Stimulated activated CD8-positive, alpha-beta memory T cell treated with anti-CD3 and anti-CD28 coated beads, Interleukin-4, amount 100 ng/mL, for 48 hours (primary cell): ENCODE measurements at regions not wholly inside any gene's neighbourhood (a gene's known extent, or its start where the extent isn't known, plus 50 kb on each side); places are given as distances from the start of the nearest gene placed in this dataset.

Source experiments
- DNase-seq: peaks from one replicate; pipeline ENCODE4 v3.0.0-alpha.2; 2020

- DNase-seq = no peak
Observed at GRCh38 chr13:109976206-109976997, 190.0 kb upstream of the IRS2 start.

- DNase-seq = no peak
Observed at GRCh38 chr13:109974354-109974753, 188.0 kb upstream of the IRS2 start.

GRCh38 chr13:109973279-109973678, 186.9 kb upstream of the IRS2 start:
- no peak for DNase-seq

- no peak for DNase-seq
Observed at GRCh38 chr13:109971456-109972090, 185.2 kb upstream of the IRS2 start.

- no peak for DNase-seq
Observed at GRCh38 chr13:109971006-109971405, 184.6 kb upstream of the IRS2 start.

DNA sequence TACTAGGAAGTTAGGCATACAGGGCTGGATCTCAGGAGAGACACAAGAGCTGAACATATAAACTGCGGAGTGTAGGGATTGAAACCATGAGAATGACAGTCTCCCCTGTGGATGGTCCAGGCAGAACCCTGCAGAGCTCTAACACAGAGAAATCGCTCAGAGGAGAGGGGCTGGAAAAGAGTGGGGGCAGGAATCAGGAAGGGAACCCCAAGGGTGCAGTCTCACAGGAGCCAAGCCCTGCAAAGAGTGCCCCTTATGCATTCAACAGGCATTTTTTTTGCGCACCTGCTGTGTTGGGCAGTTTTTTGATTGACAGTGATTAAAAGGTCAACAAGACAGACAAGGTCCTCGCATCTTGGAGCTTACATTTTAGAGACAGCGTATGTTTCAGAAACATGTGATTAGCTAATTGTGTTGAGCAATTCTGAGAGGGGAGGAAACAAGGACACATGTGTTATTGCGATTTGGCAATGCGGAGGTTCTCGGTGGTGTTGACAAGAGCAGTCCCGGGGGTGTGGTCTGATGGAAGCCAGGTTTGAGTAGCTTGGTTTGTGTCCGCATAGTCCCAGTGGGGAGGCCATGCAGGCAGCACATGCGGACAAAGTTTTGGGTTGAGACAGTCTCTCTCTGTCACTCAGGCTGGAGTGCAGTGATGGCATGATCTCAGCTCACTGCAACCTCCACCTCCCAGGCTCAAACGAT, 182.6 kb upstream of the IRS2 start:
- DNase-seq = no peak

GRCh38 chr13:109963960-109964563, 177.7 kb upstream of the IRS2 start:
- no peak for DNase-seq

- no peak for DNase-seq
Observed at GRCh38 chr13:109963384-109963783, 177.0 kb upstream of the IRS2 start.

DNA sequence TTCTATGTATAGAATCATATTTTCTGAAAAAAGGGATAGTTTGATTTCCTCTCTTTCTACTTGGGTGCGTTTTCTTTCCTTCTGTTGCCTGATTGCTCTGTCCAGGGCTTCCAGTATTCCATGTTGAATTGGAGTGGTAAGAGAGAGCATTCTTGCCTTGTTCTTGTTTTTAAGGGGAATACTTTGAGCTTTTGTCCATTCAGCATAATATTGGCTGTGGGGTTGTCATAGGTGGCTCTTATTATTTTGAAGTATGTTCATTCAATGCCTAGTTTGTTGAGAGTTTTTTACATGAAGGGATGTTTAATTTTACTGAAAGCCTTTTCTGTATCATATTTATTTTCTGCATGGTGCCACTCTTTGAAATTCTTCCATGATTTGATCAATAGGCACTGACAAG, 173.5 kb upstream of the IRS2 start:
- DNase-seq = no peak

GRCh38 chr13:109957875-109958274, 171.5 kb upstream of the IRS2 start:
- no peak for DNase-seq

- DNase-seq = no peak
Observed at GRCh38 chr13:109955598-109955997, 169.2 kb upstream of the IRS2 start.

DNA sequence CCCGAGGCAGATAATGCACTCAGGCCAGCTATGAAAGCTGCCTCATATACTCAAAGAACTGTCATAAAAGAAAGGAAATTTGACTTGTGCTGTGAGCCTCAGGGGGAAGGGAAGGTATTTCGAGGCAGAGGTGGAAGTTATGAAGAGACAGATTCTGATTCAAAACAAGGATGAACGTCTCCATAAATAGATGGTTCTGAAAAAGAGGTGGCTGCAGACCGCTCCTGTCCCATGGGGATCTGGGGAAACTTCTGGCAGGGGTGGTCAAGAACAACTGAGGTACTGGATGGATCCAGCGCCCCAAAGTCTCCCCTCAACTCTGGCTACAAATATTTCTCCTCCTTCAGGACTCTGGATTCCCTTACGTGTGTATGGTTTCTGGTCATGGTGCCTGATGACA, 168.1 kb upstream of the IRS2 start:
- DNase-seq = no peak

DNA sequence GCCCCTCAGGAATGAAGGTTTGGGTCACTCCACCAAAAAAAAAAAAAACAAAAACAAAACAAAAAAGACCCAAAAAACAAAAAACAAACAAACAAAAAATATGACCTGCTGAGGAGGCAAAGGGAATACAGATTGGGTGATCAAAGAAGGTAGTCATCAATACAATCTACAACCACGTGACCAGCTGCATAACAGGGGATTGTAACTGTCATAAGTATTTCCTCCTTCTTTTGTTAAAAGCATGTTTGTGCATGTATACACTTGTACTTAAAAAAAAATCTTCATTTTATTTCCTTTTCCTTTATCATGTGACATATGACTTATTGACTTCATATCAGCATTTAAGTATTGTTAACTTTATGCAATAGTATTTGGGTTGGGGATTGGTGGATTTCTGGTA, 165.1 kb upstream of the IRS2 start:
- DNase-seq = no peak

DNA sequence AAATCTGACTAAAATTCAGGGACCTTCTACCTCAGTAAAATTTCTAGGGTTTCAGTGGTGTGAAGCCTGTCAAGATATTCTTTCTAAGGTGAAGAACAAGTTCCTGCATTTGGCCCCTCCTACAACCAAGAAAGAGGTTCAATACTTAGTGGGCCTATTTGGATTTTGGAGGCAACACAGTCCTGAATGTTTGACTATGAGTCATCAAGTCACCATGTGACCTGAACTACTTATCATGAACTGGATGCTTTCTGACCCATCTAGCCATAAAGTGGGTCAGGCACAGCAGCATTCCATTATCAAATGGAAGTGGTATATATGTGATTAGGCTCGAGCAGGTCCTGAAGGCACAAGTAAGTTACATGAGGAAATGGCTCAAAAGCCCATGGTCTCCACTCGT, 163.0 kb upstream of the IRS2 start:
- DNase-seq = no peak

- DNase-seq = no peak
Observed at GRCh38 chr13:109947006-109947405, 160.6 kb upstream of the IRS2 start.

GRCh38 chr13:109945206-109945960, 159.0 kb upstream of the IRS2 start:
- no peak for DNase-seq

- DNase-seq = no peak
Observed at GRCh38 chr13:109941951-109942350, 155.6 kb upstream of the IRS2 start.

DNA sequence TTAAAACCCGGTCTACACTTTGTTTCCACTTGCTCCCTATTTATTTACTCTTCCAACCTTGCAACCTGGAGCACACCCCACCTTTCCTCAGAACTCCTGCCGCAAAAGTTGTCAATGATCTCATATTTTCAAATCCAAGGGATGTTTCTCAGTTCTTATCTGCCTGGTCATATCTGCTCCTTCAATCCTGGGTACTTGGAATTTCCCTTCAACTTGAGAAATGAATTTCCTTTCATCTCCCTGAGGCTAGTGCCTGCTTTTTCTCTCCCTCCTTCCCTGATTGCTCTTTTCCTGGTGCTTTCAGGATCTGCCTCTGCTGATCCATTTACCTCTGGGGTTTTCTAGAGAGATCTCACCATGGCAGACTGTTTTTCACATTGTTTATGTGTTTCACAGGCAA, 154.8 kb upstream of the IRS2 start:
- DNase-seq = no peak

DNA sequence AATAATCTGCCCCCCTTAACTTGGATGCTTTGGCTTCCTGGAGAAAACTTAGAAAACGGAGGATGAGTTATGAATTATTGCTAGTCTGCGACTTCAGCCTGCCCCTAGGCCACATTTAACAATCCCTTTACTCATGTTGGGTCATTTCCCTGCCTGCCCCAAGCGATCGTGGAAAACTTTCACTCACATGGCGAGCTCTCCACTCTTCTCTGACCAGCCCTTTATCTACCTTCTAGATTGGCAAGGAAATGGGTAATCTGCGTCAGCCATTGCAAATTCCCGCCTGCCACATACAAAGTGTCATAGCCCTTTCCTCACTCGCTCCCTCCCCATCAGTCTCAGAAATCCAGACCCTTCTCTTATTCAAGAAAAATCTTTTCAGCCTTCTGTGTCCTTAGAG, 154.3 kb upstream of the IRS2 start:
- no peak for DNase-seq

DNA sequence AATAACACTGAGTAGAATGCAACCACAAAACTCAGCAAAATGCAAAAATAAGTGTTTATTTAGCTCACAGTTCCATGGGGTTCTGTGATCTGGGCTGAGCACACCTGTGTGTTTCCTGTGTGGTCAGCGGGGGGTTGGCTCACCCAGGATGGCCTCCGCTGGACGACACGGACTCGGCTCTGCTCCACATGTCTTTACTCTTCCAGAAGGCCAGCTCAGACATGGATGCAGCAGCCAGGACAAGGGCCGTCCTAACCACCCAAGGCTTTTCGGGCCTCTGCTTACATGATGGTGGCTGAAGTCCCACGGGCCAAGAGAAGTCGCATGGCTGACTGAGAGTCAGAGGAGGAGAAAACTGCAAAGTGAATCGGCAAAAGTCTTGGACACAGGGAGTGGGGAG, 153.5 kb upstream of the IRS2 start:
- DNase-seq = no peak

DNA sequence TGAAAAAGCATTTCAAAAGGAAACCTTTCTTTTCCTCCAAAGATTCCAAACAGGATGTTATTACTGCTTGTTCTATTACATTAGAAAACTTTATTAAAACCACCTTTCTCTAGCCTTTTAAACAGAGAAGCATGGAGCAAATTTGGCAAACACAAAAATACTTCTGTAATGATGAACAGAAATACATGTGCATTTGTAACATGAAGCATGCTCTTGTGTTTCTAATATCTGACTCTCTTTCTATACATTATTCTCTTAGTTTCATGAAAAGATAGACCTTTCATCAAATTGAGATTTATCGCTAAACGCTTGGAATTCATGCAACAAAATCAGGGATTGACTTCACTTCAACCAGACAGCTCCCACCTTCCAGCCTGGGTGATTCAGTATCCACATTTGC, 152.8 kb upstream of the IRS2 start:
- DNase-seq = no peak

DNA sequence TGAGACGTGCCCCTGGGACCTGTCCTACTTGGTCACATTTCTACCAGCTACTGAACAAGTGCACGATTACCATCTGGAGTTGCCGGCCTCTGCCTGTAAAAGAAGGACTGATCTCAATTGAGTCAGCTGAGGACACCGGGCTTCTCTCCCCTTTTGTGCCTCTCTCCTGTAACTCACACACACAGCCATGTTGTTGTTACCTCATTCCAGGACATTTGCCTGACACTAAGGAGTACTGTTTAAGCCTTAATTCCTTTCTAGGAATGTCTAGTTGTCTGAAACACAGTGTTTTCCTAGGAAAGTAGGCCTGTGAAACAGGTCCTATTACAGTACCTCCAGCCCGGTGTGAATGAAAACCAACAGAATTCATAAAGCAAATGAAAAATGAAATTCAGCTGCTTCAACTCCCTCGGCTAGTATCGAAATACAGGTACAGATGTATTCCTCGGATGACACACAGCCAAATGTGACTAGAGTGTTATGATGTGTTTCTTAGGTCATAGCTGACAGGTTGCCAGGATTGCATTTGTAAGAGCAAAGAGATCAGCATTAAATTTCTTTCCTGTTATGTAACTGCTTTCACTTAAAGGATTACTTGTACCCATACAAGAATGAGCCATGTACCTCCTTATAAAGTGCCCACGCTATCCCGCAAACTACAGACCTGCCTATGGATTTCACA, 152.0 kb upstream of the IRS2 start:
- DNase-seq = no peak
